ENCODE measurements at regions not wholly inside any gene's neighbourhood (a gene's known extent, or its start where the extent isn't known, plus 50 kb on each side); places are given as distances from the start of the nearest gene placed in this dataset.

DNA sequence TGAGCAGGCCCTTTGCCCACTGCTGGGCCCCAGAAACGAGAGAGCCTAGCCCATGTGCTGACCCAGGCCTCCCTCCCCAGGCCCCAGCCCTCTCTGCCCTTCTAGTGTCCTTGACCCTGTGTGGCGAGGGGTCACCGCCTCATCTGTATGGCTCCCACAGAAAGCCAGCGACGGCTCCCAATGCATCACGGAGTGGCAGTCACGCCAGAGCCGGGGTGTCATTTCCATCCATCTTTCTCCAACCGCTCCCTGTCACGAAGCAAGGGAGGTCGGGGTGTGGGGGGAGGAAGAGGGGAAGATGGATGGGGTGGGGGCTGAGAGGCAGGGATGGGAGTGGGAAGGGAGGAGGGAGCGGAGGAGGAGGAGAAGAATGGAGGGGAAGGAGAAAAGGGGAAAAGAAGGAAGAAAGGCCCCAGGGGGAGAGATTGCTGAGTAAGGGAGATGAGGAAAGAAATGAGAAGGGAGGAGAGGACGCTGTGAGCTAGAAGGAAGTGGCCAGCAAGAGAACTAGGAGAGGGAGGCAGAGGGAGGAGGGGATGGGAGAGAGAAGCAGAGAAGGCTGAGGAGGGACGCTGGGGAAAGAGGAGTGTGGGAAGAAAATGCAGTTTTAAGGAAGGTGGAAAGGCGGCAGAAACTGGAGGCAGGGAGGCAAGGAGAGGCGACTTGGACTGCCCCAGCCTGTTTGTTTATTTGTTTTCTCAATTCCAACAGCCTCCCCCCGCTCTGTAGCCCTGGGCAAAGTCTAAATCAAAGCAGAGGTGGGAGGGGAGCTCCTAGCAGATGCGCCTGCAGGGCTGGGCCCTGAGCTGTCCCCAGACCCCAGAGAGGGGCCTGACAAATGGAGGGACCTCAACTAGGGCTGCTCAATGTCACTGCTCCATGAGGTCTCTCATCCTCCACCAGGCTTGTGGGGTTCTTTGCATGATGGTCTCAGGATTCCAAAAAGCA is 75.5 kb upstream of the LHX5 start:
- TF ChIP-seq, protein P1, sequence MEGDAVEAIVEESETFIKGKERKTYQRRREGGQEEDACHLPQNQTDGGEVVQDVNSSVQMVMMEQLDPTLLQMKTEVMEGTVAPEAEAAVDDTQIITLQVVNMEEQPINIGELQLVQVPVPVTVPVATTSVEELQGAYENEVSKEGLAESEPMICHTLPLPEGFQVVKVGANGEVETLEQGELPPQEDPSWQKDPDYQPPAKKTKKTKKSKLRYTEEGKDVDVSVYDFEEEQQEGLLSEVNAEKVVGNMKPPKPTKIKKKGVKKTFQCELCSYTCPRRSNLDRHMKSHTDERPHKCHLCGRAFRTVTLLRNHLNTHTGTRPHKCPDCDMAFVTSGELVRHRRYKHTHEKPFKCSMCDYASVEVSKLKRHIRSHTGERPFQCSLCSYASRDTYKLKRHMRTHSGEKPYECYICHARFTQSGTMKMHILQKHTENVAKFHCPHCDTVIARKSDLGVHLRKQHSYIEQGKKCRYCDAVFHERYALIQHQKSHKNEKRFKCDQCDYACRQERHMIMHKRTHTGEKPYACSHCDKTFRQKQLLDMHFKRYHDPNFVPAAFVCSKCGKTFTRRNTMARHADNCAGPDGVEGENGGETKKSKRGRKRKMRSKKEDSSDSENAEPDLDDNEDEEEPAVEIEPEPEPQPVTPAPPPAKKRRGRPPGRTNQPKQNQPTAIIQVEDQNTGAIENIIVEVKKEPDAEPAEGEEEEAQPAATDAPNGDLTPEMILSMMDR (IDR thresholded peaks at IDR 0.05; ENCODE audit: insufficient read depth, low read length): no peak
- TF ChIP-seq POLR2AphosphoS5 (IDR thresholded peaks at IDR 0.05; ENCODE audit: low read depth): no peak
- TF ChIP-seq, protein P2, sequence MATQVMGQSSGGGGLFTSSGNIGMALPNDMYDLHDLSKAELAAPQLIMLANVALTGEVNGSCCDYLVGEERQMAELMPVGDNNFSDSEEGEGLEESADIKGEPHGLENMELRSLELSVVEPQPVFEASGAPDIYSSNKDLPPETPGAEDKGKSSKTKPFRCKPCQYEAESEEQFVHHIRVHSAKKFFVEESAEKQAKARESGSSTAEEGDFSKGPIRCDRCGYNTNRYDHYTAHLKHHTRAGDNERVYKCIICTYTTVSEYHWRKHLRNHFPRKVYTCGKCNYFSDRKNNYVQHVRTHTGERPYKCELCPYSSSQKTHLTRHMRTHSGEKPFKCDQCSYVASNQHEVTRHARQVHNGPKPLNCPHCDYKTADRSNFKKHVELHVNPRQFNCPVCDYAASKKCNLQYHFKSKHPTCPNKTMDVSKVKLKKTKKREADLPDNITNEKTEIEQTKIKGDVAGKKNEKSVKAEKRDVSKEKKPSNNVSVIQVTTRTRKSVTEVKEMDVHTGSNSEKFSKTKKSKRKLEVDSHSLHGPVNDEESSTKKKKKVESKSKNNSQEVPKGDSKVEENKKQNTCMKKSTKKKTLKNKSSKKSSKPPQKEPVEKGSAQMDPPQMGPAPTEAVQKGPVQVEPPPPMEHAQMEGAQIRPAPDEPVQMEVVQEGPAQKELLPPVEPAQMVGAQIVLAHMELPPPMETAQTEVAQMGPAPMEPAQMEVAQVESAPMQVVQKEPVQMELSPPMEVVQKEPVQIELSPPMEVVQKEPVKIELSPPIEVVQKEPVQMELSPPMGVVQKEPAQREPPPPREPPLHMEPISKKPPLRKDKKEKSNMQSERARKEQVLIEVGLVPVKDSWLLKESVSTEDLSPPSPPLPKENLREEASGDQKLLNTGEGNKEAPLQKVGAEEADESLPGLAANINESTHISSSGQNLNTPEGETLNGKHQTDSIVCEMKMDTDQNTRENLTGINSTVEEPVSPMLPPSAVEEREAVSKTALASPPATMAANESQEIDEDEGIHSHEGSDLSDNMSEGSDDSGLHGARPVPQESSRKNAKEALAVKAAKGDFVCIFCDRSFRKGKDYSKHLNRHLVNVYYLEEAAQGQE (IDR thresholded peaks at IDR 0.05; ENCODE audit: insufficient replicate concordance, low read depth): no peak

All from HL-60 (cell line).